ENCODE measurements at regions not wholly inside any gene's neighbourhood (a gene's known extent, or its start where the extent isn't known, plus 50 kb on each side); places are given as distances from the start of the nearest gene placed in this dataset.

DNA sequence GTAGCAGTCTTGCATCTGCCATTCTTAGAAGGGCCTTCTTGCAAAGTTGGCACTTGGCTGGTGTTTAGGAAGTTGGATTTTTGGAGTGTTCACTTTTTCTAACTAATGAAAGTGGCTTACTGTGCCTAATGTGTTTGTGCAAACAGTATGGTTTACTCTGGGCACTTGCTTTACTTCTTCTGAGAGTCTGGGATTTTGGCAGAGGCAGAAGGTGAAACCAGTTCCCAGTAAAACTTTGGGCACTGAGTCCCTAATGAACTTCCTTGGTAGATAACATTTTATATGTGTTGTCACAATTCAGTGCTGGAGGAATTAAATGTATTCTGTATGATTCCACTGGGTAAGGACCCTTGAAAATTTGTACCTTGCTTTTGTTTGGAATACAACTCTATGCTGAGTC is 155.7 kb downstream of the FAM170A start (continued):
- TF ChIP-seq, protein P1, sequence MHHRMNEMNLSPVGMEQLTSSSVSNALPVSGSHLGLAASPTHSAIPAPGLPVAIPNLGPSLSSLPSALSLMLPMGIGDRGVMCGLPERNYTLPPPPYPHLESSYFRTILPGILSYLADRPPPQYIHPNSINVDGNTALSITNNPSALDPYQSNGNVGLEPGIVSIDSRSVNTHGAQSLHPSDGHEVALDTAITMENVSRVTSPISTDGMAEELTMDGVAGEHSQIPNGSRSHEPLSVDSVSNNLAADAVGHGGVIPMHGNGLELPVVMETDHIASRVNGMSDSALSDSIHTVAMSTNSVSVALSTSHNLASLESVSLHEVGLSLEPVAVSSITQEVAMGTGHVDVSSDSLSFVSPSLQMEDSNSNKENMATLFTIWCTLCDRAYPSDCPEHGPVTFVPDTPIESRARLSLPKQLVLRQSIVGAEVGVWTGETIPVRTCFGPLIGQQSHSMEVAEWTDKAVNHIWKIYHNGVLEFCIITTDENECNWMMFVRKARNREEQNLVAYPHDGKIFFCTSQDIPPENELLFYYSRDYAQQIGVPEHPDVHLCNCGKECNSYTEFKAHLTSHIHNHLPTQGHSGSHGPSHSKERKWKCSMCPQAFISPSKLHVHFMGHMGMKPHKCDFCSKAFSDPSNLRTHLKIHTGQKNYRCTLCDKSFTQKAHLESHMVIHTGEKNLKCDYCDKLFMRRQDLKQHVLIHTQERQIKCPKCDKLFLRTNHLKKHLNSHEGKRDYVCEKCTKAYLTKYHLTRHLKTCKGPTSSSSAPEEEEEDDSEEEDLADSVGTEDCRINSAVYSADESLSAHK (tag by site-specific recombination; IDR thresholded peaks at IDR 0.05) = no peak
- TF ChIP-seq SP7 (tag by site-specific recombination; IDR thresholded peaks at IDR 0.05) (no peak), ZNF623 (tag by site-specific recombination; IDR thresholded peaks at IDR 0.05) (no peak), ZNF624 (tag by site-specific recombination; IDR thresholded peaks at IDR 0.05) (no peak), ZNF23 (tag by site-specific recombination; IDR thresholded peaks at IDR 0.05; ENCODE audit: borderline replicate concordance) (no peak), ZBTB20 (tag by site-specific recombination; IDR thresholded peaks at IDR 0.05) (no peak)
- TF ChIP-seq, protein P2, sequence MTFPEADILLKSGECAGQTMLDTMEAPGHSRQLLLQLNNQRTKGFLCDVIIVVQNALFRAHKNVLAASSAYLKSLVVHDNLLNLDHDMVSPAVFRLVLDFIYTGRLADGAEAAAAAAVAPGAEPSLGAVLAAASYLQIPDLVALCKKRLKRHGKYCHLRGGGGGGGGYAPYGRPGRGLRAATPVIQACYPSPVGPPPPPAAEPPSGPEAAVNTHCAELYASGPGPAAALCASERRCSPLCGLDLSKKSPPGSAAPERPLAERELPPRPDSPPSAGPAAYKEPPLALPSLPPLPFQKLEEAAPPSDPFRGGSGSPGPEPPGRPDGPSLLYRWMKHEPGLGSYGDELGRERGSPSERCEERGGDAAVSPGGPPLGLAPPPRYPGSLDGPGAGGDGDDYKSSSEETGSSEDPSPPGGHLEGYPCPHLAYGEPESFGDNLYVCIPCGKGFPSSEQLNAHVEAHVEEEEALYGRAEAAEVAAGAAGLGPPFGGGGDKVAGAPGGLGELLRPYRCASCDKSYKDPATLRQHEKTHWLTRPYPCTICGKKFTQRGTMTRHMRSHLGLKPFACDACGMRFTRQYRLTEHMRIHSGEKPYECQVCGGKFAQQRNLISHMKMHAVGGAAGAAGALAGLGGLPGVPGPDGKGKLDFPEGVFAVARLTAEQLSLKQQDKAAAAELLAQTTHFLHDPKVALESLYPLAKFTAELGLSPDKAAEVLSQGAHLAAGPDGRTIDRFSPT (tag by site-specific recombination; IDR thresholded peaks at IDR 0.05) = no peak

DNA sequence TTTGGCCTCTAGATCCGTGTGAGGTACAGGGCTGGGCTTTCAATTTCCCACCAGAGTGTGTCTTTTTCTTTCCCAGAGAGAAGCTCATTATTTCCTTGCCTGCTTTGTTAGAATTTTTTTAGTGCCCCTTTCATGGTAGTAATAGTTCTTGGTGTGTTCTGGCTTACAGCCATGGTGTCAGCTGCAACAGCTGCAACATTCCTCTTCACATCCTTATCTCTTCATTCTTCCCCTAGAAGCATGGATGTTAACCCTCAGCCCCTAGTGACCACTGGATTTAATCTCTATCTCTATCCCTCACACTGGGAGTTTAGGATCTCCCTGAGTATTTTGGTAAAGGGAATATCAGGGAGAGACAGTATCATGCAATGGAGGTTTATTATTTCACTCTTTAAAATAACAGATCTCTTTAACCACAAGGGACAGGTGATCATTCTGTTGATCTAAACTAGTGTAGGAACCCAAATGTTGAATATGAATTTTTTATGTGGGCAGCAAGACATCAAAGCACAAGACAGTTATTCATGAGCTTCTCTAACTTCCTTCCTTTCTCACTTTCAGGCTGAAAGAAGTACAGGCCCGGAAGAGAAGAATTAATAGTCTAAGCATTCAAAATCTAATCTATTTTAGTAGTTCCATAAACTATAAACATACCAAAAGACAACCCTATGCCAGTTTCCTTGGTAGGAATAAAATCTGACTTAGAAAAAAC is 160.2 kb downstream of the FAM170A start:
- CTCF ChIA-PET = no interaction called here
- no peak overlapping the region for H3K27ac ChIP-seq (ENCODE audit: extremely low read depth, low read depth, low read length)
- no peak overlapping the region for H3K4me3 ChIP-seq (ENCODE audit: low read depth, low read length)
- no peaks in the 10 kb centered on the region for H3K9me3 ChIP-seq (ENCODE audit: control insufficient read depth, insufficient read depth, low read depth, low read length)
- no peak for TF ChIP-seq SCRT1 (tag by site-specific recombination; IDR thresholded peaks at IDR 0.05; ENCODE audit: borderline replicate concordance)
- no peak for TF ChIP-seq ZNF155 (tag by site-specific recombination; IDR thresholded peaks at IDR 0.05)
- no peak for TF ChIP-seq ZNF23 (tag by site-specific recombination; IDR thresholded peaks at IDR 0.05; ENCODE audit: borderline replicate concordance)
- TF ChIP-seq ZNF677 (tag by site-specific recombination; IDR thresholded peaks at IDR 0.05) = no peak
- no peak for TF ChIP-seq GFI1B (tag by site-specific recombination; IDR thresholded peaks at IDR 0.05)
- TF ChIP-seq KLF1 (tag by site-specific recombination; IDR thresholded peaks at IDR 0.05) = no peak
- POLR2A ChIA-PET = no interaction called here
- no peaks in the 10 kb centered on the region for H3K36me3 ChIP-seq (ENCODE audit: control insufficient read depth in 2 of 2, insufficient read depth in 1 of 2, low read length in 2 of 2)
- H3K4me1 ChIP-seq (ENCODE audit: control insufficient read depth, insufficient read depth, low read length) = no peaks in the 10 kb centered on the region

DNA sequence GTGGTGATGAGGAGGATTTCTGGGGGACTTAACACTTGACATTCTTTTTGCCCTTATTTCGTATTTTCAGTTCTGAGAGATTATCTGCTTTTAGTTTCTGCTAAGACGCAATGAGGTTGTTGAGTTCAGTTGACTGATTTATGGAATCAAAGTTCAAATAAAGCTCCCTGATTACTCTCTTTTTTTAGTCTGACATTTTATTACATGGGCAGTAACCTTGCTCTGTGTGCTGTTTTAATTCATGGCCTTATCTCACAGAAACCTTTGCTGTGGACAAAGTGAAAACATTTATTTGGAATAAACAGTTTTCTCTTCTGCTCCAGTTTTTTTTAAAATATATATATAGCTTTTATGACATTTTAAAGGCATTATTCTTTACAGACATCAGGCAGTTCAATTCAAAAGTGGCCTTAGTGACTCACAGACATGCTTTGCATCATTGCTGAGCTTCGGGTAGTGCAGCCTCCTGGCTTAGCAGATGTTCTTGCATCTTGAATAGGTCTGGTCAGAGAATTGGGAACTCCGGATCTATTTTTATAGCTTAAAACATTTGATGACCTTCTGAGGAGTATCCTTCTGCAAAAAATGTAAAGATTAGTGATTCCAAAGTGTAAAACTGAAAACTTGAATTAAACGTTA is 162.9 kb downstream of the FAM170A start:
- TF ChIP-seq ZBTB8A (tag by site-specific recombination; IDR thresholded peaks at IDR 0.05) (no peak), OSR2 (tag by site-specific recombination; IDR thresholded peaks at IDR 0.05) (no peak), ZBTB7A (tag by site-specific recombination; IDR thresholded peaks at IDR 0.05; ENCODE audit: low read depth) (no peak), YY2 (tag by site-specific recombination; IDR thresholded peaks at IDR 0.05) (no peak)
- TF ChIP-seq, protein P3, sequence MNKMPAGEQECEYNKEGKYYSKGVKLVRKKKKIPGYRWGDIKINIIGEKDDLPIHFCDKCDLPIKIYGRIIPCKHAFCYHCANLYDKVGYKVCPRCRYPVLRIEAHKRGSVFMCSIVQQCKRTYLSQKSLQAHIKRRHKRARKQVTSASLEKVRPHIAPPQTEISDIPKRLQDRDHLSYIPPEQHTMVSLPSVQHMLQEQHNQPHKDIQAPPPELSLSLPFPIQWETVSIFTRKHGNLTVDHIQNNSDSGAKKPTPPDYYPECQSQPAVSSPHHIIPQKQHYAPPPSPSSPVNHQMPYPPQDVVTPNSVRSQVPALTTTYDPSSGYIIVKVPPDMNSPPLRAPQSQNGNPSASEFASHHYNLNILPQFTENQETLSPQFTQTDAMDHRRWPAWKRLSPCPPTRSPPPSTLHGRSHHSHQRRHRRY (tag by site-specific recombination; IDR thresholded peaks at IDR 0.05) = no peak
- TF ChIP-seq, protein P4, sequence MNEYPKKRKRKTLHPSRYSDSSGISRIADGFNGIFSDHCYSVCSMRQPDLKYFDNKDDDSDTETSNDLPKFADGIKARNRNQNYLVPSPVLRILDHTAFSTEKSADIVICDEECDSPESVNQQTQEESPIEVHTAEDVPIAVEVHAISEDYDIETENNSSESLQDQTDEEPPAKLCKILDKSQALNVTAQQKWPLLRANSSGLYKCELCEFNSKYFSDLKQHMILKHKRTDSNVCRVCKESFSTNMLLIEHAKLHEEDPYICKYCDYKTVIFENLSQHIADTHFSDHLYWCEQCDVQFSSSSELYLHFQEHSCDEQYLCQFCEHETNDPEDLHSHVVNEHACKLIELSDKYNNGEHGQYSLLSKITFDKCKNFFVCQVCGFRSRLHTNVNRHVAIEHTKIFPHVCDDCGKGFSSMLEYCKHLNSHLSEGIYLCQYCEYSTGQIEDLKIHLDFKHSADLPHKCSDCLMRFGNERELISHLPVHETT (tag by site-specific recombination; IDR thresholded peaks at IDR 0.05) = no peak
- CTCF ChIA-PET = interaction anchor here (1.0 kb wide), 1 partner anchor 15 kb away, joined by 3 read pairs; no protein-coding TSS in a partner anchor
- H3K4me1 ChIP-seq (ENCODE audit: control insufficient read depth, insufficient read depth, low read length) = no peaks in the 10 kb centered on the region
- no peak overlapping the region for H3K4me3 ChIP-seq (ENCODE audit: low read depth, low read length)
- H3K36me3 ChIP-seq (ENCODE audit: control insufficient read depth in 2 of 2, insufficient read depth in 1 of 2, low read length in 2 of 2) = no peaks in the 10 kb centered on the region
- H3K27ac ChIP-seq (ENCODE audit: extremely low read depth, low read depth, low read length) = no peak overlapping the region
- H3K9me3 ChIP-seq (ENCODE audit: control insufficient read depth, insufficient read depth, low read depth, low read length) = no peaks in the 10 kb centered on the region
- POLR2A ChIA-PET = no interaction called here

Measured in HEK293 (cell line).